ENCODE measurements at regions not wholly inside any gene's neighbourhood (a gene's known extent, or its start where the extent isn't known, plus 50 kb on each side); places are given as distances from the start of the nearest gene placed in this dataset.

DNA sequence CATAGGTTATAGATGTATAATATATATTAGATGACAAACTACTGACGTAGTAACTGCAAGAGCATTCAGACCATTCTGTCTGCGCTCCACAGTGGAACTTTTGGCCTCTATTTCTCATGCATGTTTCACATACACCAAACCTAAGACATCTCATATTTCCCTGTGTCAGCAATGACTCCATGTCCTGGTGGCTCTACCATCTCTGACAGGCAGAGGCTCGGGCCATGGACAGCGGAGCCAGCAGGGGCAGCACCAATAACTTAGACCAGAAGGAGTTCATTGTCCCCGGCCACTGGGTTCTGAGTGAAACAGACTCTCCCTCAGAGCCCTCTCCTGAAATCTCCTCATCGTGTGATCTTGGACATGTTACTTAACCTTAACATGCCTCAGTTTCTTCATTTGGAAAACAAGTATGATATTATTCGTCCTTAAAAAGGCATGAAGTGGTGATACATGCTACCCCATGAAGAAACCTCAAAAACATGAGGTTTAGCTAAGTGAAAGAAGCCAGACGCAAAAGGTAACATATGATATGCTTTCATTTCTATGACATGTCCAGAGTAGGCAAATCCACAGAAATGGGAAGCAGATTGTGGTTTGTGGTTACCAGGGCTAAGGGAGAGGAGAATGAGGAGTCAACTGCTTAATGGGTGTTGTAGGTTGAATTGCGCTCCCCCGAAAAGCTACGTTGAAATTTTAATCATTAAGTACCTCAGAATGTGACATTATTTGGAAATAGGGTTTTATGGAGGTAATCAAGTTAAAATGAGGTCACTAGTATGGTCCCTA lies 564.0 kb upstream of the JARID2 start:
- no peak for DNase-seq

DNA sequence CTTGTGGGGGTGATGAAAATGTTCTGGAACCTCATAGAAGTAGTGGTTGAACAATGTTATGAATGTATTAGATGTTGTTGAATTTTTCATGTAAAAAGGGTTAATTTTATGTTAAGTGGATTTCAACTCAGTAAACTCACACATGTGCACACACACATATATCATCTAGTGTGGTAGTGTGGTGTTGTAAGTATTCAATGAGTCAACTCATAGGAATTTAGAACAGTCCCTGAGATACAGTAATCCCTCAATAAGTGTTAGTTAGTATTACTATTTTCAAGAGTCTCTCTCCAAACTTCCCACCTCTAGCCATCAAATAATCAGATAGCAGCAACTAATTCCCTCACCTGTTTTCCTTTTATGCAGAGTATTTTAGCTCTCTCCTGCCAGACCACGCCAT lies 563.1 kb upstream of the JARID2 start:
- no peak for DNase-seq

DNA sequence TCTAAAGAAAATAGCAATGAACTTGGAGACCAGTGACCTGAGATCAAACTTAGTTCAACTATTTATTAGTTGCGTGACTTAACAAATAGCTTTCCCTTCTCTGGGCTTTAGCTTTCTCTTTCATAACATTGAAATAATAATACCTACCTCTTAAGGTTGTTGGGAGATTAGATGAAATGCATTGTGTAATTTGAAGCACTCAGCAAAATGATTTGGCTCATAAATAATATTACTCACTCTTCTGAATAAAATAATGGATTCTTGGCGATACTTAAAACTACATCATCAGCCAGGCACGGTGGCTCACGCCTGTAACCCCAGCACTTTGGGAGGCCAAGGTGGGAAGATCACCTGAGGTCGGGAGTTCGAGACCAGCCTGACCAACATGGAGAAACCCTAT lies 556.2 kb upstream of the JARID2 start:
- DNase-seq = no peak

DNA sequence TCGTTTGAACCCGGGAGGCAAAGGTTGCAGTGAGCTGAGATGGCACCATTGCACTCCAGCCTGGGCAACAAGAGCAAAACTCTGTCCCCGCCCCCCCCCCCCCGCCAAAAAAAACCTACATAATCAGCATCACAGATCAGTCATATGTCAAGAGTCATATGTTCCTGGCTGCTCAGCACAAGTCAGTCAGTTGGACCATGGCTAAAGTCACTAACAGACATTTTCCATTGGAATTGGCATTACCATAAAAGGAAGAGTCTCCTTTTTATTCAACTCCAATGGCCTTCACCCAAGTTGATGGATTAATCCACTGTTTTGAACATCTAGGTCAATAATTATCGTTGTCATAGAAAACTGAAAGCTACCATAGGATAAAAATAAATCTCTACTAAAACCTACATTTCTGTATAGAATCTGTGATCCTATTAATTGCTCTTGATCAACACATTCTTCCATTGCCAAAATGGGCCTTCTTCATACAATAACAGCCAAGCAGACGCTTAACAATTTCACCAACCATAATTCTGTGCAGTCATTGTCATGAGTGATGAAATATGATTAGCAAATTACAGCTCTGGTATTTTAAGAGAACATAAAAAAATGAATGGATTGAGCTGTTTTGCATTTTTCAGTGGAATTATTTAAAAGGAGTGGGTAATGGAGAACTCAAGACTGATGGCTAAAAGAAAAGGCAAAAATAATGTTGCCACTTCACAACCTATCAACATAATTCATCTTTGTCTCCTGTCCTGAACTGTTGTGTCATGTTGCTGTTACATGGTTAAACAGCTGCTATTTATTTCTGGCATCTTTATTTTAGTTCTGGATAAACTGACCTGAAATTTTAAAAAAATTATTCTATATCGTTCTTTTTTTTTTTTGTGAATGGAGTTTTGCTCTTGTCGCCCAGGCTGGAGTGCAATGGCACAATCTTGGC lies 555.5 kb upstream of the JARID2 start:
- no peak for DNase-seq

DNA sequence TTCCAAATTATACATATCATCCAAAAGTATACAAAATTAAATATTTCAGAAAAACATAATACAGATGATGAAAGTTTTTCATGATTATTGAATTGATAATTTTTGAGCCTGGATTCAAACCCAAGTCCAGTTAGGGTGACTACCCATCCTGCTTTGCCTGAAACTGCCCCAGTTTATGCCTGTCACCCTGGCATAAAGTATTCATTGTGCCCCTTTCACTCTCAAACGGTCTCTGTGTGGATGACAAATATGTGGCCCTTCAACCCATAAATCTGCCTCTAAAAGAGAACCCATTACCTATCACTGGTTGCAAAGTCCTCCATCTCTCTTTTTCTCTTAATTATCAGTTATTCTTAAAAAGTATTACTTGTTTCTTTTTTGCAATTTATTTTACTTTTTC lies 553.7 kb upstream of the JARID2 start:
- no peak for DNase-seq

DNA sequence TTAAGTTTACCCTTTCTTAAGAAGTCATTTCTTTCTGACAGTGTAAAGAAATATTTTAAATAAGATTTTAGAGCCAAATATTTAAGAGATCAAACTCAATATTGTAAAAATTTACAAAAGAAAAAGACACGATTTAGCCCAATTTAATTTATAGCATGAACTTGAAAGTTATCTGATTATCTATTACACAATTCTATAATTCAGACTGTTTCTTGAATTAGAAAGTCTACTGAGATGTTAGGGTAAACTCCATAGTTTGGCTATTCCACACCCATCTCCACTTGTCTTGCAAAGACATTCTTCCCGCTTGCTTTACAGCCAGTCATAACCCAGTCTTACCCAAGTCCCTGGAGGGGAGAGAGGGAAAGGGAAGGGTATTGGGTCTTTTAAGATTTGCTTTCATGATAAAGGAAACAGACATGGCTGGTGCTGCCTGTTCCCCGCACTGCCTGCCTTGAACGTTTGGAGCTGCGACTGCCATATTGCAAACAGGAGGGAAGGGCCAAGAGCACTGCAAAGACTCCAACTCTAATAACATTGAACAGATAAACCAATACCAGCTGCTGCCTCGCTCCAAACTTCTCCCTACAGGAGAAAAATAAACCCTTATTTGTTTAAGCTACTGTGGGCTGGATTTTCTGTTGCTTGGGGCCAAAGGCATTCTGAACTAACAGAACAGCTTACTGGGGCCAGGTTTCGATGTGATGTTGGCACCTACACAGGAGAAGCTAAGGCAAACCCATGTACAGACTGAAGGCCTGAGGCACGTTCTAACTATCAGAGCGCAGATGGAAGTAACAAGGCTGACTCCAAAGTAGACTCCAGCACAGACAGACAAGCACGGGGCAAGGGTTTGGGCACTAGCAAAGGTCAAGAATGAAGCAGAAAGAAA lies 552.3 kb upstream of the JARID2 start:
- DNase-seq = no peak

DNA sequence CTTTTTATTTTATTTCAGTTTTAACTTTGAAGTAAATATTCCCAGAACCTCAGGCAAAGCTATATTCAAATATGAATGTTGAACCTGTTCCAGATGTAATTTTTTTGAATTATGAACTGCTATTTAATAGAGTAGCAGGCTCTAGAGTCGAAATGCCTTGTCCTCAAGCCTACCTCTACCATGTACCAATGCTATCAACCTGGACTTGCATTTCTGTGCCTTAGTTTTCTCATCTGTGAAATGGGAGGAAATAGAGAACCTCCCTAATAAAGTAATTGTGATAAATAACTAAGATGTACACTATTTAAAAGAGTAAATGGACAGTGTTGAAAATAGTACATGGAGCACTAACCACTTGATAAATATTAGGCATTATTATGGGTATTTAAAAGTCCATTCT lies 551.6 kb upstream of the JARID2 start:
- DNase-seq = no peak

DNA sequence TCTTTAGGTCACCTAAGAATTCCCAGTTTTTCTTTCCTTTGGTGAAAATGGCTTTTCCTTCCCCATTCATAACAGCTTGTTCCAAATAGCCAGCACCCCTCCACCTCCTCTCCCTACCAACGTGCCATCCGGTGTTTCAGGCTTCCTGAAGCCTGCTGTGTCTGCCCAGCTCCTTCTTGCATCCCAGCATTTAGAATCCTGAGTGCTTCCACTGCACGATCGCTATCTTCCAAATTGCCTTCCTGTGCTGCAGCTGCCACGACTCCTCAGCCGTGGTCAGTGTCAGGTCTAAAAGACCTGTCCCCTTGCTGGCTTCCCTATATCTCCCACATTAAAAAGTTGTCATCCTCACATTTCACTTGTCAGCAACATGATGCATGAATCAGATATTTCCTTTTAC lies 550.3 kb upstream of the JARID2 start:
- DNase-seq = no peak

DNA sequence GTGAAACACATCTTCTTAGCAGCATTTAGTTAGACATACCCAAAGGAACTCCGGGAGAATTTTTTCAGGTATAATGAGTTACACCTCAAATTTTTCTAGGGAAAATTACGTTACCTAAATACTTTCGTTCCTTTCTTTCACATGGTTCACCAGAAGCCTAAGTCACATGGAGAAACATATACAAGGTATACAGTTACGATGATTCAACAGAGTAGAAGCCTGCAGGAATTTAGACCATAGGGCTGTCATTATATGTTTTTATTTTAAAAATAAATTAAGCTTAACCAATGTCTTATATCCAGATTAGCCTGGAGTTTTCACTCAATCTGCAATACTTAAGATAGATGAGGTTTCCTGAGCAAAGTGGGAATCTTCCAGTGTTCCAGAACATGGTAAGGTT lies 549.5 kb upstream of the JARID2 start:
- DNase-seq = no peak

DNA sequence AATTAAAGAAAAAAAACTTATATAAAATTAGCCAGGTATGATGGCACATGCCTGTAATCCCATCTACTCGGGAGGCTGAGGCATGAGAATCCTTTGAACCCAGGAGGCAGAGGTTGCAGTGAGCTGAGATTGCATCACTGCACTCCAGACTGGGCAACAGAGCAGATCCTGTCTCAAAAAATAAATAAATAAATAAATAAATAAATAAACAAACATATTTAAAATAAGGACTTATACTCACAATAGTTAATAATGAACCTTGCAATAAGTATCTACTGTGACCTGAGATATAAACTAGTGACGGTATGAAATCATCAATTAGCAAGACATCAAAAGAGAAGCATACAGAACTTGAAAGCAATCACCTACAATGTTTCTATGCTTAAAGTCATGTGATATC lies 548.4 kb upstream of the JARID2 start:
- no peak for DNase-seq

DNA sequence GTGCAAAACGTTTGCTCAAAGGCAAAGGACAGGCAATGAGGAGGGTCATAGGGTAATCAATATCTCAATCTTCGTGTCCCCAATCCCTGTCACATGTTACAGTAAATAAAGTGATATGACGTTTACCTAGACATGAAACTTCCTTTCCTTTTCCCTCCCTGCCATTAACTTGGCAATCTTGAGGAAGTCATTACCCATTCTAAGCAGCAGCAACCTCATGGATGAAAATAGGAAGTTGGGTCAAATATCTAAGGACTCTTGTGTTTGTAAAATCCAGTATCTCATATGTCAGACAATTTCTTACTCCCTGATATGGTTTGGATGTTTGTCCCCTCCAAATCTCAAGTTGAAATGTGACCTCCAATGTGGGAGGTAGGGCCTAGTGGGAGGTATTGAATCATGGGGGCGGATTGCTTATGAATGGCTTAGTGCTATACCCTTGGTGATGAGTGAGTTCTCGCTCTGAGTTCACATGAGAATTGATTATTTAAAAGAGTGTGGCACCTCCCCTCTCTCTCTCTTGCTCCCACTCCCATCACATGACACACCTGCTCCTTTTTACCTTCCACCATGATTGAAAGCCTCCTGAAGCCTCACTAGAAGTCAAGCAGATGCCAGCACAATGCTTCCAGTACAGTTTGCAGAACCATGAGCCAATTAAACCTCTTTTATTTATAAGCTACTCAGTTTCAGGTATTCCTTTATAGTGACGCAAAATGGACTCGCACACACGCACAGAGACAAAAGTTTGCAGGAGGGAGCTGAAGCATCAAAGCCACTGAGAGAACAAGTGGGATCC lies 545.9 kb upstream of the JARID2 start:
- DNase-seq = no peak

DNA sequence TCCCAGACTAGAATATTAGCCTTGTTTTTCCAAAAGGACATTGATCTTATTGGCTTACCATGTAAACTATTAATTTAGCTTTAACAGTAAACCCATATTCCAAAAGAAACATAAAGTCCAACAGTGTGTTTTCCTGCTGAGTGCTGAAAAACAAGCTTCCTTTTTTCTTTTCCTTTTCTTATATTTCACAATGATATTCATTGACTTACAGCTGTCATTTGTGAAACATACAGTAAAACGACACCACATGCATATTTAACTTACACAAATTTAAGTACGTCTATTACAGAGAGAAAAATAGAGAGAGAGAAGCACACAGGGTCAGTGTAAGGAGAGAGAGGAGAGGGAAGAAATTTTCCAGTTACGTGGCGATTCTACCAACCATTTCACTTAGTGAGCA lies 543.9 kb upstream of the JARID2 start:
- DNase-seq = no peak

DNA sequence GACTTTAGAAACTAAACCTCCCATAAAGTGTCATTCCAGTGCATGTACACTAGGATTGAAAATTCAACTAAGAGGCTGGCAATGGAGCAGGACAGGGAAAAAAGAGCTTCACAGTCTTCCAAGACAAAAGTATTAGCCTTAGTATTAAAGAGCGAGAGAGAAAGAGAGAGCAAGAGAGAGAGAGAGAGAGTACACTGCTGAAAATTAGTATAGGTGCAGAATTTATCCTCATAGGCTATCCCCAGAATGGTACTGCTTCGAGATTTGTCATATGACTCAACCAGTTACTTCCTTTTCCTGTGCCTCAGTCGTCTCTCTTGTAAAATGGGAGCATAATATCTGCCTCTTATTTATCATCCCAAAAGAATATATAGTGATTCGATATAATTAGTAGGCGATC lies 543.2 kb upstream of the JARID2 start:
- no peak for DNase-seq

DNA sequence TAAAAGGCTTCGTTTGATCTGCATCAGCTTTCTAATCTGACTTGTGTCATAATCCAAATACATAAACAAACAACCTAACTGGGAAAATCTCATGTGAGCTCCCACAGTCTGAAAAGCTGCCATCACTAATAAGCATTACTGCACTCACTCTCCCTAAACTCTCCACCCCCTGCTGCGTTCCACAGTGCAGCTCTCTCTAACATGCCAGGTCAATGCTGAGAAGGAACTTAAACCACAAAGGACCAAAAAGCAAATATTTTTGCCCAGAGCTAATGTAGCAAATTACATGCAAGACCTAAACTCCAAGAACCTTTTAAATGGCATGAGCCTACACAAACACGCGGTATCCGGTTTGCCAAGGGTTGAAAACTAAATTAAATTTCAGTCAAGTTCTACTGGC lies 542.3 kb upstream of the JARID2 start:
- DNase-seq = no peak

DNA sequence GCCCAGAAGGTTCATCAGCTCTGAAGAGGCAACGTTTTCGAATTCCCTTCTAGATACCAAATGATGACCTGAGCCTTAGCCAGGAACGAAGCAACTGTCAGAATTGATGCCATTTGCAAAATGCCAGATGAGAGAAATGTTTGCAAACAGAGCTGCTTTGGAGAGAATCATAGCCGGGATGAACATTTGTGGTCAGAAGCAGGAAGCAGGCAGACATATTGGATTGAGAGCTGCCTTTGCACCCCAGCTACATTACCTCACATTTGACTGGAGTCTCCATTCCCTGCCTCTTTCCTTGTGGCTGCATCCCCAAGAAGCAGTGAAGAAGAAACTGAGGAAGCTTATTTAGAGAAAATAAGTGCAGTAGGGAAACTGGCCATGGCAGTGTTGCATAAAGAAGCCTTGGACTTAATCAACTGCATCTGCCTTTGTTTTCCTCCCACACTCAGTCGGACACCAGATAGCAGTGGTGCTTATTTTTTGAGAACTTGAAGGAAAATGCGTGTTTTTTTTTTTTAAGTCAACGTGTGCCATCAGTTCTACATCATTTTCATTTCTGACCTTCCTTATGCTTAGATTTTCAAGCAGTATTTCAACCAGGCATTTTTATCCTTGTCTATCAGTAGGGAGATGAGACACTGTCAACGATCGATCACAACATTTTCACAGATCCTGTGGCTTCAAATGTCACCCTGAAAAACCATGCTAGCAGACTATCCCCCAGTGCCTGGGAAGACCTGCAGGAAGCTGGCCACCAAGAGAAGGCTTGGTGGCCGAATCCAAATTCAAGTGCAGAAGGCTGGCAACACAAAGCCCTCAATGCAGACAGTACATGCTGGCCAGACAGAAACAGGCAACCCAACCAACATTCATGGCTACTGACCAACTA lies 541.2 kb upstream of the JARID2 start:
- DNase-seq = no peak

DNA sequence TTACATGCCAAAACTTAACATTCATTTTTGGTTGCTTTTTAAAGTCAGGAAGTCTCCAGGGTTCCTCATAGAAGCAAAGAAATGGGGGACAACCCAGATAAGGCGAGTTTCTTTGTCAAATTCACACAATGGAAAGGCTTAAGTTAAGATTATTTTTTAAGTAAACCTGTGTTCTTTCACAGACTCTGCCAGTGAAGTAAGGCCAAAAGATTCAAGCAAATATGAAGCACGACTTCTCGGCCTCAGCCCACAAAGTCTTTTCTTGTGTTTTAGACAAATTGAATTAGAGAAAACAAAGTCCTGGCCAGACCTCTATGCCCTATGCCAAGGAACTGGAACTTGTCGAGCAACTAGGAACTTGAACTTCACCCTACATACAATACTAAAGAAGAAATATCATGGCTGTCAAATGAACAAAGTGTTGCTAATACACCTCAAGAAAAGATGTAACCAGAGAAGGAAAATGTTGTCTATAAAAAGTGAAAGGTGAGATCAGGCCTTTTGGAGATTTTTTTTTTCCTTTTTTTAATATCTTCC lies 540.0 kb upstream of the JARID2 start:
- DNase-seq = no peak

DNA sequence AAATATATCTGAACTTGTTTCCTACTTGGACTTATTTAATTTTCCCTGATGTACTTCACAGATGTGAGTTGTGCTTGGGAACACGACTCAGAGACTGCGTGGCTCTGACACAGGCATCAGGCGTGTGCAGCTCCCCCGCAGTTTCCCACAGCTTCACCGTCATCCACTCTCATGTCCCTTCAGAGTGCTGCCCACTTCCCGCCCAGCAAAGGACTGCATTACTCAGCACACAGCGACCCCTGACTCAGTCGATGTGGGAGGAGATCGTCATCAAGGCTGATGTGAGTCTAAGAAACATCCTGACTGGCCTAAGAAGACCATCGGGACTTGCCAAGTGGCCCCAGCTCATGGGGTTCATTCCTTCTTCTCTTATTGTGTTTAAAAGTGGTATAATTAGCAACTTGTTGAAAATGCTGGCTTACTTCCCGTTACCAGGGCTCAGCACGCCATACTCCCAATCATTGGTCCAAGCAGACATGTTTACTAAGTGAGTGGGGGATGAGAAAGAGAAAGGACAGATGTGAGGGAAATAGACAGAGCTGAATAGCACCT lies 539.4 kb upstream of the JARID2 start:
- no peak for DNase-seq

DNA sequence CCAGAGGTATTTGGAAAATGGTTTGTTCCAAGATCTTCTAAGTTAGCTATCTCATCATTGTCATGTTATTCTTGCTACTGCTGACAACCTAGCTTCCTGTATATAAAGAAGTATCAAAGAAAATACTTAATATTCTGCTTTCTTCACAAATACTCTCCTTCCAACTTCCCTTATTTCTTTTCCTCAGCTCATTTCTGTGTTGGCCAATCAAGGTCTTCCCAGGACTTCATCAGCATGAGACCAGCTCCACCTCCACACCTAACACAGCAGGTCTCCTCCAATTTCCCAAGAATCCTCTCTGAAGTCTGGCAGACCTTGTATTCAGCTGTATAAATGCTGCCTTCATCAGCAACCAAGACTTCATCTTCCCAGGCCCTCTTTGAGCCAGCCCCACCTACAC lies 538.6 kb upstream of the JARID2 start:
- DNase-seq = no peak

DNA sequence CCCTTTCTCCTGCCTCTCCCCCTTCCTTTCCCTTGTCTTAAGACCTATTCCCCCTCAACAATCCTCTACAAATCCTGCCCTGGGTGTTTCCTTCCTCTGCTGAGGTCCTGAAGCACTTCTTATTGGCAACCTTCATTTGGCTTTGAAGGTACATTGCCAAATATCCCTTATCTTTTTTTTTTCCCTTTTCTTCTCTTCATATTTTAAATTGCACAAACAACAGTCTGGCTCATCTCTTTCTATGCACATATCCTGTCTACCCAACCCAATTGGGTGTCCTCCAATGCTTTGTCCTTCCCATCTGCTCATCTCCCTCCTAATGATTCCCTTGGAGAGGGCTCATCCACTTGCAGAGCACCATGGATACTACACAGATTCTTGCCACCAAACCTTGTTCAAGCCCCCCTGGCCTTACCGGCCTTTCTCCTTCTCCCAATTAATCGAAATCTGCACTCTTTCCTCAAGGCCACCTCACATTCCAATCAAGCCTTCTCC lies 537.9 kb upstream of the JARID2 start:
- DNase-seq = no peak

DNA sequence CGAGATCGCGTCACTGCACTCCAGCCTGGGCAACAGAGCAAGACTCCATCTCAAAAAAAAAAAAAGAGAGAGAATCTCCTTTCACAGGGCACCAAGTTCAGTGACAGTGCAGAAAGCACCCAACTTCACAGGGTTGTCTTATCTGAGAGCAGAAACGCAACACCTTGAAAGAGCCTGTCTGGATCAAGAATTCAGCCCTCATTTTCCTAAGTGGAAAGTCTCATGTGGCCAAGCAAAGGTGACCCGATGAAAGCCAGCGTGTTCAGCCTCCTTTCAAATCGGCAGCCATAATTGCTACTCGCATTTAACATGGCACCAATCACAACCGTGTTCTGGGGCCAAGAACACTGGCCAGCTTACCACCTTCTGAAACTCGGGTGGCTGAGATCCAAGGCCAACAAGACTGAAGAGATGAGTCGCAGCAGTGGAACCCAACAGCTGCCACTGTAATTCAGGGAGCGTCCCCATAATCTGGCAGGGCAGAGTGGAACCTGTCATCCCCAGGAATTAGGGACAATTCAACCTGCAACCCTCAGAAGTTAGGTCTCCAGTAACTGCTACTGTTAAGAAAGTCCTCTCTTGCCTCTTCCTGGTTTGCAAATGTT lies 536.7 kb upstream of the JARID2 start:
- DNase-seq = no peak

Measured in NCI-H187 (cell line).